PC-3 (cell line): ENCODE measurements at regions not wholly inside any gene's neighbourhood (a gene's known extent, or its start where the extent isn't known, plus 50 kb on each side); places are given as distances from the start of the nearest gene placed in this dataset.

ENCODE experiments used
- ATAC-seq: fragments of 200-7000 bp; cut with Tn5 transposase; 2 replicates; pipeline ENCODE4 v1.9.1; 2020; ENCODE audit warnings: mild to moderate bottlenecking, moderate library complexity
- BruUV-seq: library from RNA; stranded (reverse); fragments of 400-500 nt; replicated peaks from 2 replicates; lab custom pipeline; 2021; lab: Mats Ljungman, UMichigan
- CTCF ChIA-PET: fragments of 300-600 bp; sonication (Branson Sonifier 250); formaldehyde crosslinking; loops from one replicate; lab custom pipeline; 2022; ENCODE audit warnings: antibody characterized with exemption; lab: Charles Lee
- POLR2A ChIA-PET: fragments of 300-600 bp; sonication (Branson Sonifier 250); formaldehyde crosslinking; loops from one replicate; lab custom pipeline; 2022; ENCODE audit warnings: antibody characterized with exemption; ENCODE audit not compliant: unreplicated experiment; lab: Charles Lee
- DNase-seq: peaks from one replicate; pipeline ENCODE4 v3.0.0-alpha.2; 2015
- H2AFZ ChIP-seq: fragments of 300-600 bp; sonication (generic); 2 replicates; pipeline ENCODE4 v1.6.0; 2016; ENCODE audit warnings: antibody characterized with exemption, low read length
- H3F3A ChIP-seq: fragments of 300-600 bp; sonication (generic); one replicate; pipeline ENCODE4 v1.6.0; 2017; ENCODE audit warnings: antibody characterized with exemption, low read length, control low read depth, mild to moderate bottlenecking; ENCODE audit not compliant: unreplicated experiment
- H3K27ac ChIP-seq: fragments of 300-600 bp; sonication (generic); 2 replicates; pipeline ENCODE4 v1.5.1; 2016; ENCODE audit warnings: mild to moderate bottlenecking, low read length
- H3K27me3 ChIP-seq: fragments of 300-600 bp; sonication (generic); 2 replicates; pipeline ENCODE4 v1.6.1; 2016; ENCODE audit warnings: low read length, mixed read lengths
- H3K36me3 ChIP-seq: fragments of 300-600 bp; sonication (generic); 2 replicates; pipeline ENCODE4 v1.6.1; 2016; ENCODE audit warnings: low read depth, mixed run types, low read length, mixed read lengths
- H3K4me1 ChIP-seq: fragments of 300-600 bp; sonication (generic); 2 replicates; pipeline ENCODE4 v1.5.1; 2016; ENCODE audit warnings: low read length; ENCODE audit not compliant: insufficient read depth
- H3K4me2 ChIP-seq: fragments of 300-600 bp; sonication (generic); 2 replicates; pipeline ENCODE4 v1.6.0; 2016; ENCODE audit warnings: low read length
- H3K4me3 ChIP-seq: fragments of 300-600 bp; sonication (generic); 2 replicates; pipeline ENCODE4 v1.5.1; 2016; ENCODE audit warnings: mild to moderate bottlenecking, low read length, mixed read lengths
- H3K79me2 ChIP-seq: fragments of 300-600 bp; sonication (generic); 2 replicates; pipeline ENCODE4 v1.6.1; 2017; ENCODE audit warnings: low read length, mixed read lengths
- H3K9ac ChIP-seq: fragments of 300-600 bp; sonication (generic); 2 replicates; pipeline ENCODE4 v1.6.0; 2016; ENCODE audit warnings: mild to moderate bottlenecking, low read length
- H3K9me2 ChIP-seq: fragments of 300-600 bp; sonication (generic); replicated peaks from 2 replicates; pipeline ENCODE4 v1.6.1; 2016; ENCODE audit warnings: mixed run types, low read length, mixed read lengths
- H3K9me3 ChIP-seq: fragments of 300-600 bp; sonication (generic); 2 replicates; pipeline ENCODE4 v1.6.1; 2016; ENCODE audit warnings: low read length, mixed read lengths
- H4K20me1 ChIP-seq: fragments of 300-600 bp; sonication (generic); 2 replicates; pipeline ENCODE4 v1.6.1; 2016; ENCODE audit warnings: low read length, mixed read lengths
- EZH2 ChIP-seq: fragments of 300-600 bp; sonication (generic); IDR thresholded peaks from one replicate; pipeline ENCODE4 v1.6.1; 2017; ENCODE audit warnings: antibody characterized with exemption, mild to moderate bottlenecking, low read length; ENCODE audit not compliant: unreplicated experiment
- EZH2phosphoT487 ChIP-seq: fragments of 300-600 bp; sonication (generic); IDR thresholded peaks from 2 replicates; pipeline ENCODE4 v1.6.1; 2018; ENCODE audit warnings: mild to moderate bottlenecking, antibody characterized with exemption, low read length, borderline replicate concordance
- intact Hi-C: fragments of 100-400 bp; cut with micrococcal nuclease; formaldehyde crosslinking; loops from 2 replicates; pipeline ENCODE4 v1.9.0; 2023
- TF ChIP-seq, protein P1 (sequence below): fragments of 300-600 bp; sonication (generic); conservative IDR thresholded peaks from 2 replicates; pipeline ENCODE4 v1.5.1; 2017; ENCODE audit warnings: antibody characterized with exemption, low read depth, mild to moderate bottlenecking, low read length

GRCh38 chr6:90431576-90431975 lies 134.9 kb upstream of the BACH2 start:
- DNase-seq (no peak), ATAC-seq (no peak)
- no peak overlapping the region for H3K27ac ChIP-seq
- POLR2A ChIA-PET = no interaction called here
- no TSS peak for BruUV-seq
- no peaks in the 10 kb centered on the region for H4K20me1 ChIP-seq
- H3K9ac ChIP-seq = no peak overlapping the region
- no peaks in the 10 kb centered on the region for H3K27me3 ChIP-seq
- H3K9me3 ChIP-seq = no peaks in the 10 kb centered on the region
- H3K4me1 ChIP-seq = no peaks in the 10 kb centered on the region
- no peak overlapping the region for H2AFZ ChIP-seq
- intact Hi-C loops = no loop called here
- H3K4me2 ChIP-seq = no peak overlapping the region
- H3K36me3 ChIP-seq = no peaks in the 10 kb centered on the region
- no peak overlapping the region for H3K4me3 ChIP-seq
- H3K9me2 ChIP-seq = no peaks in the 10 kb centered on the region
- CTCF ChIA-PET = no interaction called here
- H3F3A ChIP-seq = no peaks in the 10 kb centered on the region
- no peaks in the 10 kb centered on the region for H3K79me2 ChIP-seq
- TF ChIP-seq, protein P1, sequence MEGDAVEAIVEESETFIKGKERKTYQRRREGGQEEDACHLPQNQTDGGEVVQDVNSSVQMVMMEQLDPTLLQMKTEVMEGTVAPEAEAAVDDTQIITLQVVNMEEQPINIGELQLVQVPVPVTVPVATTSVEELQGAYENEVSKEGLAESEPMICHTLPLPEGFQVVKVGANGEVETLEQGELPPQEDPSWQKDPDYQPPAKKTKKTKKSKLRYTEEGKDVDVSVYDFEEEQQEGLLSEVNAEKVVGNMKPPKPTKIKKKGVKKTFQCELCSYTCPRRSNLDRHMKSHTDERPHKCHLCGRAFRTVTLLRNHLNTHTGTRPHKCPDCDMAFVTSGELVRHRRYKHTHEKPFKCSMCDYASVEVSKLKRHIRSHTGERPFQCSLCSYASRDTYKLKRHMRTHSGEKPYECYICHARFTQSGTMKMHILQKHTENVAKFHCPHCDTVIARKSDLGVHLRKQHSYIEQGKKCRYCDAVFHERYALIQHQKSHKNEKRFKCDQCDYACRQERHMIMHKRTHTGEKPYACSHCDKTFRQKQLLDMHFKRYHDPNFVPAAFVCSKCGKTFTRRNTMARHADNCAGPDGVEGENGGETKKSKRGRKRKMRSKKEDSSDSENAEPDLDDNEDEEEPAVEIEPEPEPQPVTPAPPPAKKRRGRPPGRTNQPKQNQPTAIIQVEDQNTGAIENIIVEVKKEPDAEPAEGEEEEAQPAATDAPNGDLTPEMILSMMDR = no peak
- TF ChIP-seq EZH2phosphoT487 (no peak), EZH2 (no peak)

GRCh38 chr6:90429713-90430112 lies 133.1 kb upstream of the BACH2 start:
- no TSS peak for BruUV-seq
- H3K9me3 ChIP-seq = no peaks in the 10 kb centered on the region
- no peaks in the 10 kb centered on the region for H3K79me2 ChIP-seq
- POLR2A ChIA-PET = no interaction called here
- H2AFZ ChIP-seq = no peak overlapping the region
- intact Hi-C loops = no loop called here
- H3K4me3 ChIP-seq = no peak overlapping the region
- CTCF ChIA-PET = interaction anchor here (0.5 kb wide), 1 partner anchor 144 kb away, joined by 4 read pairs; no protein-coding TSS in a partner anchor
- TF ChIP-seq EZH2 (no peak), EZH2phosphoT487 (no peak)
- TF ChIP-seq, protein P1 = no peak
- H3K4me1 ChIP-seq = no peaks in the 10 kb centered on the region
- no peaks in the 10 kb centered on the region for H3K9me2 ChIP-seq
- H3F3A ChIP-seq = no peaks in the 10 kb centered on the region
- no peak overlapping the region for H3K4me2 ChIP-seq
- no peak overlapping the region for H3K27ac ChIP-seq
- H3K27me3 ChIP-seq = no peaks in the 10 kb centered on the region
- H4K20me1 ChIP-seq = no peaks in the 10 kb centered on the region
- ATAC-seq = no peak
- H3K36me3 ChIP-seq = no peaks in the 10 kb centered on the region
- H3K9ac ChIP-seq = no peak overlapping the region
- DNase-seq = no peak

- intact Hi-C loops = no loop called here
- no peak overlapping the region for H3K4me3 ChIP-seq
- H3K4me2 ChIP-seq = no peak overlapping the region
- no peak overlapping the region for H3K9ac ChIP-seq
- H3K9me2 ChIP-seq = no peaks in the 10 kb centered on the region
- H3K9me3 ChIP-seq = no peaks in the 10 kb centered on the region
- no peaks in the 10 kb centered on the region for H3K79me2 ChIP-seq
- no peaks in the 10 kb centered on the region for H3K4me1 ChIP-seq
- ATAC-seq (no peak), DNase-seq (peak; percentile 35)
- H3F3A ChIP-seq = no peaks in the 10 kb centered on the region
- H2AFZ ChIP-seq = no peak overlapping the region
- ChIA-PET POLR2A (no interaction called here), CTCF (no interaction called here)
- no peak for TF ChIP-seq EZH2phosphoT487
- TF ChIP-seq, protein P1 = no peak
- TF ChIP-seq EZH2 = no peak
- H3K27me3 ChIP-seq = no peaks in the 10 kb centered on the region
- no peaks in the 10 kb centered on the region for H3K36me3 ChIP-seq
- no peak overlapping the region for H3K27ac ChIP-seq
- BruUV-seq = no TSS peak
- no peaks in the 10 kb centered on the region for H4K20me1 ChIP-seq
These were observed 131.9 kb upstream of the BACH2 start for GRCh38 chr6:90428514-90428913.
